HTR-8/SVneo (cell line): ENCODE measurements at regions not wholly inside any gene's neighbourhood (a gene's known extent, or its start where the extent isn't known, plus 50 kb on each side); places are given as distances from the start of the nearest gene placed in this dataset.
A peak's percentile ranks its signal among the peaks of the same experiment; 100 is the strongest.
"Not testable (repeated sequence)": the region's sequence is repeated elsewhere in the genome, so short reads cannot be mapped to it uniquely, and the experiment has no call there.

Experiments used
- DNase-seq: peaks from one replicate; pipeline ENCODE4 v3.0.0; 2011; ENCODE audit warnings: low spot score, mixed read lengths; ENCODE audit not compliant: insufficient read length
- FAIRE-seq: peaks from 2 replicates; lab custom pipeline; 2011; peaks lifted over from hg19 to GRCh38; lab: Jason Lieb, UNC

DNA sequence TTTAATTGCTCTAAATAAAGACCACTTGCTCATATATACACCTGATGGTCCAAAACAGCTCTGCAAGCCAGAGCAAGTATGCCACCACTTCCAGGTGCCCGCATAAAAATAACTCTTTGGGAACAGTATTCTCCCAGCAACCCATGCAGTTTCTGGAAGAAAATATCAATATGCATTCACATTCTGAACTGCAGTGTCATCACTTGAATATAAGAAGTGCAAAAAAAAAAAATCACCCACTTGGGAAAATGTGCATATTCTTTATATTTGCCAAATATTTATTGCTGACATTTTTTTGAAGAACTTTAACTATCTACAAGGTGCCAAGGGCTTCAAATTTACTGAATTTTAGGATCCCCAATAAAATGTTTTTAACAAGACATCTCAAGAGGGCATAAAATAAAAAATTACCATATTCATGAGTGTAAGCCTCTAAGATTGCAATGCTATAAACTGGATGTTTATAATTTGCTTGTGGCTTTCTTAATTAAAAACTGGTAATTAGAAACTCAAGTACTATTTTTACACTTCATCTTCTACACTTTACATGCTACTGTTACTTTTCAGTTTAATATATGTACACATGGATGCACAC, 360.6 kb upstream of the HNRNPA3 start:
- FAIRE-seq (no peak), DNase-seq (no peak)

DNA sequence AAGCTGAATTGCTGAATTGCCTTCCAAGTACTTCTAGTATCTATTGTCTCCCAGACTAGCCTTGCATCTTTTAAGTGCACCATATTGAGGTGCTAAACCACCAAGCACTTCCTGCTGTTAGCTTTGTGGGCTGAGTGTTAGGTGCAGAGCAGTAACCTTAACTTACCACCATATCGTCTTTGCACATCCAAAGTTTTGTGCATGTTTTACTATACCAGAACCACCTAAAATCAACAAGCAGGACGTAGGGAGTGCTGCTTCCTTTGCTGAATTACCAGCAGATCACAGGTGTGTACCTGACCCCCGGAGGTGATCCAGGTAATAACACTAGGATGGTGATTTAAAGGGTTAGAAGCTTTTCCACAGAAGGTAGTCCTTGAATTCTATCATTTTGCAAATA, 359.9 kb upstream of the HNRNPA3 start:
- DNase-seq: no peak
- peak; percentile 36 for FAIRE-seq

DNA sequence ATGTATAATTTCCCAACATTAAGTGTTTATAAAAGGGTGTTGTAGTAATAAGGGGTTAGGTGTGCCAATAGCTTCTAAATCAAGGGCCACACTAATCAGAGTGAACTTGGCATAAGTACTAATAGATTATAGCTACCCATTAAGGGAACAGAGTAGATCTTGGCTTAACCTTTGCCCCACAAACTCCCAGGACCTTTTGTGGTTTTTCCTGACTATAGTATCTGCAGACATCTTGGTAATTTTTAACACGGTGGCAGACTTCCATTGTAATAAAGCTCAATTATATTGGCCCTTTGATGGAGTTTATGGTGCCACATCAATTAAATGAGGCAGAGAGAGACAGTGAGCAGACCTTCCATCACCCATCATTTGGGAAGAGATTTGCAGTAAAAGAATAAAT, 358.5 kb upstream of the HNRNPA3 start:
- DNase-seq (no peak), FAIRE-seq (no peak)

DNA sequence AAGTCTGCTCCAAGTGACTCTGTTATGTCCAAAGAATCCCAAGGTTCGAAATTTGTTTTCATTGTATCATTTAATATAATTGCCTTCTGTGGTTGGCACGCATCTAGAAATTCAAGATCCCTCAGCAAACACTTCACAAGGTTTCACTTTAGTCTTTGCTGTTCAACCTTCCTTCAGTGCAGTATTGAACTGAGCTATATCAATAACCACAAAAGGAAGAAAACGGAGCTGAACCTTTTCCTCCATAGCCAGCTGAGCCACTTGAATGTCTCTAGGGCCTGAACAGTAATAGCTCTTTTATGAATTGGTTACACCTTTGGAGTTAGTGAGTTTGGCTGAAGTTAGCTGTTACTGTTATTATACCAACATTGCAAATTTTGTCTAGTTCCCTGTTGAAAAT, 357.7 kb upstream of the HNRNPA3 start:
- DNase-seq (no peak), FAIRE-seq (no peak)

DNA sequence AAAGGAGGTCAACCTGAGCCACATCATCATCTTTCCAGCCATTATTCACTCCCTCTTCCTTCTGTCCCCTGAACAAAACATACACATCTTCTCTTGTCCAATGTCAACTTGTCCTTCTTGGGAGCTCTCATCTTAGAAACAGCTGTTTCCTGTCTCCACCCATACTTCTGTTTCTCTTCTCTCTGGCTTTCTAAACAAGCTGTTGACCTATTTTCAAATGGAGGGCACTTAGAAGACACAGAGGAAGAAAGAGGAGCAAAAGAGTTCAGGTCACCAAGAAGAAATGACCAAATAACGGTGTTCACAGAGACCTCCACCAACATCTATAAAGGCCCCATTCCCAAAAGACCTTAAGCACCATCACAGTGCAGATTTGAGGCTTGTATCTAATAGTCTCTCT, 355.9 kb upstream of the HNRNPA3 start:
- FAIRE-seq (no peak), DNase-seq (no peak)

DNA sequence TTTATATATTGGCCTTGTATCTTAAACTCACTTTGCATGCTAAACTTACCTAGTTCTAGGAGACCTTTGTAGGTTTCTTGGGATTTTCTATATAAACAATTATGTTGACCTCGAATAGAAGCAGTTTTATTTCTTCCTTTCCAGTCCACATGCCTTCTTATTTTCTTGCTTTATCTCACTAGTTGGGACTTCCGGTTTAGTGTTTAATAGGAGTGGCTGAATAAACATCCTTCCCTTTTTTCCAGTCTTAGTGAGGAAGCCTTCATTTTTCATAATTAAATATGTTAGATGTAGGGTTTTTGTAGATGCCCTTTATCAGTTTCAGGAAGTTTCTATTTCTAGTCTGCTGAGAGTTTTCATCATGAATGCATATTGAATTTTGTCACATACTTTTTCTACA, 347.3 kb upstream of the HNRNPA3 start:
- no peak for DNase-seq
- FAIRE-seq: no peak

DNA sequence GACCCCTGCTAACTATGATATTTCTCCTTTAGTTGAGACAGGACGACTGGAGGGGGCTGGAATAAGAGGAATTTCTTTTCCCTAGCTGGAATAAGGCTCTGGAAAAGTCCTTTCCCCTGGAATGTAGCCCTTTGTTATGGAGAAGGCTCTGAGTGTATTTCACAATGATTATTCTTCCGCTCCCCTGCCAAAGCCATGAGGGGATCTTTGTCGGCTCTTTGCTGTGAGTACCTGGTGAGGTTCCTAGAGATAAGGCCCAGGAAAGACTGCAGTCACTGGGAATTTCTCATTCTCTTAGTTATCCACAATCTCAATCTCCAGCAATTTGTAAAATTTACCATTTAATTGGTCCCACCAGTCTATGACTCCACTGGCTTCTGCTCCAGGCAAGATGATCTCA, 340.2 kb upstream of the HNRNPA3 start:
- no peak for FAIRE-seq
- no peak for DNase-seq

DNA sequence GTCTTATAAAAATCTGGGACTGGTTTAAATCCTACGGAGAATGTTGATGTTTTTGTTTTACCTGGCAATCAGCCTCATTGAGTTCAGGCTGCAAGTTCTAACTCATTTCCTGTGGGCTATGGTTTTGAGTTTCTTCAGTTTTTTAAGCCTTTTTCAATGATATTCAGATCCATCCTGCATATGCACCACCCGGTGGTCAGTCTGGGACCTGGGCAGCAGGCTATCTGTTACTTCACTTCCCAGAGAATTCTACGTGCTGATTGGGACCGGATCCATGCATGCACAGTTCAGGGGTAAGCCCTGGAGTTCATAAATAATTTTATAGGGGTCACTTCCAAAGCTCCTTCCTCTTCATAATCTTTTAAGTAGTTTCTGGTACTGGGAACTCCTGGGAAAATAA, 339.2 kb upstream of the HNRNPA3 start:
- no peak for DNase-seq
- no peak for FAIRE-seq

DNA sequence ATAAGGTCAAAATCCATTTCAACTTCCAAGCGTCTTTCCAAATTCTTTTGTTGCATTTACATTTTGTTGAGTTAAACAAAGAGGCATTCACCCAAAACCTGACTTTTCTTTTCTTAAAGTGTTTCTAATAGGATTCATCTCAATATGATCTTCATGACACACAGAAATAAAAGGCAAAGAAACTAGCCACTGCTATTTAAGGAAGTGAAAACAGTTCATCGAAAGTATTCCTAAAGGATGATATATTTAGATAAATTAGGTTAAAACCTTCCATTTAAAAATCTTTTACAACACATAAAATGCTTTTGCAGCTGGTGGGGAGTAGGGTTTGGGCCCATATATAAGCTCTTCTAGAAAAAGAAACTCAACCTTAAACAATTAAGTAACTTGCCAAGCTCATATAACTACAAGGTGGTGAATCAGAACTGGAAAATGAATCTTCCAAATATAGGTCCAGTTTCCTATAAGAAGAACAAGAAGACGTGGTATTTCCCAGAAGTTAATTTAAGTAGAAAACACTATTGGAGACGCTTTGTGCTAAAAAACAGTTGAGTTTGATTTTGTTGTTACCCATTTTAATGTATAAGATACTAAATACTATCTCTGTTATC, 336.0 kb upstream of the HNRNPA3 start:
- DNase-seq: no peak
- no peak for FAIRE-seq

DNA sequence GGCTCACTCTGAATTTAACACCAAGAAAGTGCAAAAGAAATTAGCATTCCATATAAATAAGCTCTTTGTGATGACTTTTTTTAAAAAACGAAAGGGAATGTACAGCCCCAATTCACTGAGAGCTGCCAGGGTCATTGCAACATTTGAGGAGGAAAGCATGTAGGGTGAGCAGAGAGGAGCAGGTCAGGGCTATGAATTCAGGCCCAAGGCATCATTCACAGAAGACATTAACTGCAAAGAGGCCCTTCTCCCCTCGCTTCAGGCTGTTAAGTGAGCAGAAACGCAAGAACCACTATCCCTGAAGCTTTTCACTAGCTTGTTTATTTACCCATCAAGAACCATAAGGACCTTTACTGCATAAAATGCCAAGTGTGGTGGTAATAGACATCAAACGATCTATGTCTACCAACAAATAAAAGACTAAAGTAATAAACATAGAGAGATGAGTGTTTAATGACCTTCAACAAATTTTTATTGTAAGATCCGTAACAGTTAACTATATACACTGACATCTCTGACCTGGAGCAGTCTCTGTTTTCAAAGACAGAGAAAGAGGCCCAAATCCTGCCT, 333.1 kb upstream of the HNRNPA3 start:
- no peak for DNase-seq
- no peak for FAIRE-seq

DNA sequence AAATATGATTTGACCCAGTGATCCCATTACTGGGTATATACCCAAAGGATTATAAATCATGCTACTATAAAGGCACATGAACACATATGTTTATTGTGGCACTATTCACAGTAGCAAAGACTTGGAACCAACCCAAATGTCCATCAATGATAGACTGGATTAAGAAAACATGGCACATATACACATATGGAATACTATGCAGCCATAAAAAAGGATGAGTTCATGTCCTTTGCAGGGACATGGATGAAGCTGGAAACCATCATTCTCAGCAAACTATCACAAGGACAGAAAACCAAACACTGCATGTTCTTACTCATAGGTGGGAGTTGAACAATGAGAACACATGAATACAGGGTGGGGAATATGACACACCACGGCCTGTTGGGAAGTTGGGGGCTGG, 330.5 kb upstream of the HNRNPA3 start:
- not testable (repeated sequence) for DNase-seq, FAIRE-seq

DNA sequence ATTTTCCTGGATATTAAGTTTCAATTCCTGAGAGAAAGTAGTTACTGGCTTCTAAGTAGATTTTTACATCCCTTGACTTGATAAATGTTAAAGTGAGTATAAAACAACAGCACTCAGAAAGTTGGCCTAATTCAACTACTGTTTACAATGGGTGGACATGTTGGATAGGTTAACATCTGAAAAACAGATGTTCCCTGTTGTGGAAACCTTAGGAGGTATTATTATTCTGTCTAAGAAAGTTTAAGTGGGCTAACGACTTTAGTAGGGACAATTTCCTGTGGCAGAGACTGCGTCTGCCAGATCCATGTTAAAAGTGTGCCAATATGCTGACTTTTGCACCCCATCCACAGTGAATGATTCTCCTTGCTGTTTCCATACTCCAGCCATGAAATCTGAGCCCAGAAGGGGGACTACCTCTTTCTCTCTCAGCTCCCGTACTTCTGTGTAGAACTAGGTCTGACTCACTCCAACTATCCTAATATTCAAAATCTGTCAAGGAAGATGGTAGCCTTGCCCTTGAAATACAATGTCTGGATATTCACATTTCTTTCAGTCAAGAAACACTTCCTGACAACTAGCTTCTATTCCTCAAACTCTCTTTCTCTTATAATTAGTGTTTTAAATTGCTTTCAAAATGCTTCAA, 327.5 kb upstream of the HNRNPA3 start:
- FAIRE-seq (no peak), DNase-seq (no peak)

DNA sequence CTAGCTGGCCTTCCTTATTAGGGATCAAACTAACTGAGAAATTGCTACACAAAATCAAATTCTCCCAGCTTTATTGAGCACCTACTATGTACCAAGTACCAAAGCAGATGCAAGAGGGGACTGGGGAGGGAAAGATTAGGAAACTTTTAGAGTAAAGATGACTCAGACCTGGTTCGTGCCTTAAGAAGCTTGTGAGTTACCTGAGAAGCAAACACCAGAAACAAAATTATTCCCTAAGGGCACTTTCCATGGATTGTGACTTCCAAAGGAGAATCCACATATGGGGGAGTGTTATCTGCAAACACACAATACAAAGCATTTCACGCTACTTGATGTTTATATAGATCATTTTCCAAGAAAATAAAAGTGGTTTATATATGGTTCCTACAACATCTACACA, 326.9 kb upstream of the HNRNPA3 start:
- FAIRE-seq: no peak
- DNase-seq: no peak

DNA sequence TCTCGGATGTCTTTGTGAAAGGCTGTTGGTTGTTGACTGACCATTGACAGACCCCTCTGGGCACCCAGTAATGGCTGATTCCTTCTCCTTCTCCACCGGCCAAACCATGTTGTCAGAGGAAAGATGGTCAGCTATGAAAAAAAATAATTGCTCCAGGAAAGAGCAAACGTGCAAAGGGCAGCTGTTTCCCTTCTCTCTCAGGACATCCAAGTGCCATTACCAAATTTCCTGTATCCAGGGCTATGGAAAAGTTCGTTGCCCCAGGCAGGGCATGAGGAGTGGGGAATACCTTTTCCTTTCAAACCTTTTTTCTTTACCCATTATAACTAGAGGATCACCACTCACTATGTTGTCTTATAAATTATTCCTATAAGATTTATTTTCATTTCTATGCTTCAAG, 321.5 kb upstream of the HNRNPA3 start:
- no peak for FAIRE-seq
- no peak for DNase-seq

DNA sequence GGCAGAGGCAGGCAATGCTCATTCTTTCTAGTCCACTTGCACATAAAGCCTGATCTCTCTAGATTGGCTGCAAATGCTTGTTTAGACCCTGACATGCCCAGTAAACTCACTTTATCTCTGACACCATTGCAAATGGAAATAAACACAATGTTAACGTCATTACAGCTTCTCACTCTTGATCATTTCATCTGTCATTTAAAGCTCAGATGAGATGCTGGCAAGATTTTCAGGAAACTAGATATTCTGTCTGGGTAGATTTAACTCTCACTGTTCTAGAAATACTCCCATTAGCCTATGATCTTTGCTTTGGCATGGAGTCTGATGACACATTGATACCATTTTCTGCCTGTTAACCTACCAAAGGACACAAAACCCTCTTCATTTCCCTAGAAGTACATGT, 320.7 kb upstream of the HNRNPA3 start:
- DNase-seq: no peak
- FAIRE-seq: no peak

DNA sequence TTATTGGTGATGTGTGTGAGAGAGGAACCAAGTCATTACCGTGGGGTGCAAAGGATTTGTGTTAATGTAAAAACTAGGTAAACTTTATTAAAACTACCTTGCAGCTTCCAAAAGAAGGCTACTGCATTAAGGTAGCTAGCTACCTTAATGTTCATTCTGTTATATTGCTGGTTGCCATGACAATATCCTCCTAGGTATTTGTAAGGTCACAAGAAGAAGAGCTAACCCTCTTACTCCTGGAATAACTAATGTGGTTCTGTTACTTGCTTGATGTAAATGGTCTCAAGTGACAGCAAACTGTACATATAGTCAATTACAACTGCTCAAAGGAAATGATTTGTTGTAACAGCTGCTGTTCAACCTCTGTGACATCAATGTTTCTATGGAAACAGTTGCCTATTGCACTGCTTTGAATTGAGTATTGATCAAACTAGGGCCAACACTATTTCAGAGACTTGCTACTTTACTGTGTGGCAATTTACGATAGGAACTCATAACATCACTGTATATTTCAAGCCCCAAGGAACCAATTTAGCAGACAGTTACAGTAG, 319.8 kb upstream of the HNRNPA3 start:
- FAIRE-seq (no peak), DNase-seq (no peak)

DNA sequence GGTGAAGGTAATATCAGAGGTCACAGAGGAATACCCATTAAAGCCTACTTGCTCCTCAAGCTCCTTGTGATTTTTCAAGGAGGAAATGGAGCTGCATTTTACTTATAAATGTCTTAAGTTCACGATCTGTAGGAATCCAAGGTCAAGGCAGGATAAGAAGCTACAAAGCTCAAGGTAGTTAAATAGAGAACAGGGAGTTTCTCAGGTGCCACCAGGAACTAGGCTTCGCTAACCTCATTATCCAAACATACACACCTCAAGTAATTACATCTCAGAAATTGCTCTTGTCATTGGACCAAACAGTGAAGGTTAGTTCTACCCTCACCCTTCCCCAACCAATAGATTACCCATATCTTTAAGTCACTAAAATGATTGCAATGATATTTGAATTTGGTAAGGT, 317.4 kb upstream of the HNRNPA3 start:
- FAIRE-seq: no peak
- no peak for DNase-seq

DNA sequence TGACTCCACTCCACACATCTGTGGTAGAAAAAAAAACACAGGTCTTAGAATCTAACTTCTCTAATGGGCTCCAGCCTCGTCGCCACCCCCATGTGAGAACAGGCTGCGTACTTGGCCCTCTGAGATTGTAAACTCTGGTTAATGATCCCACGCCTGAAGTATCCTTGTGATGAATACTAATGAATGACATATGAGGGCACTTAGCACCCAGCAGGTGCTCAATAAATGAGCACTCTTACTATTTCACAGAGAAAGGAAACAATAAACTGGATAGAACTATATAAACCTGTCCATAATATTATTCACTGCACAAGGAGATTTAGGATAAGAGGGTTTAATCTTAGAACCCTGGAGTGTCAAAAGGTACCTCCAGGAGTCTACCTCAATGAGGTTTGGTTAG, 310.1 kb upstream of the HNRNPA3 start:
- DNase-seq (no peak), FAIRE-seq (no peak)

DNA sequence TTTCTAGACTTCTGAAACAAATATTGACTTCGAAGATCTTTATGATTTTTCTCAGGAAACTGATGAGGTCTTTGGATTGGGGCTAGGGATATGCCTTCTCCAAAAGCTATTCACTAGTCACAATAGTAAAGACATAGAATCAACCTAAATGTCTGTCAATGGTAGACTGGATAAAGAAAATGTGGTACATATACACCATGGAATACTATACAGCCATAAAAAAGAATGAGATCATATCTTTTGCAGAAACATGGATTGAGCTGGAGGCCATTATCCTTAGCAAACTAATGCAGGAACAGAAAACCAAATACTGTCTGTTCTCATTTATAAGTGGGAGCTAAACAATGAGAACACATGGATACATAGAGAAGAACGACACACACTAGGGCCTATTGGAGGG, 308.5 kb upstream of the HNRNPA3 start:
- not testable (repeated sequence) for FAIRE-seq, DNase-seq

DNA sequence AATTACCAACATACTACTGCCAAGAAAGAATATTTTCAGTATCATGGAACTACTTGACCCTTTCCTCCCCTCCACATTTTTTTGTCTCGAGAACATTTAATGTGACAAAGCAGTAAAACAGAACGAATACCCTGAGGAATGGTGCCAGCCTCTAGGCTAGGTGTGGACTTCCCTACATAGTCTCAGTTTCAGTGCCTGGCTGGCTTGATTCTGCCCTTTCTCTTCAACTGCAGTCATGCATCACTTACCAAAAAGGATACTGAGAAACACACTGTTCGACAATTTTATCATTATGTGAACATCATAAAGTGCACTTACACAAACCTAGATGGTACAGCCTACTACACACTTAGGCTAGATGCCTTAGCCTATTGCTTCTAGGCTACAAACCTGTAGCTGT, 305.3 kb upstream of the HNRNPA3 start:
- no peak for FAIRE-seq

DNA sequence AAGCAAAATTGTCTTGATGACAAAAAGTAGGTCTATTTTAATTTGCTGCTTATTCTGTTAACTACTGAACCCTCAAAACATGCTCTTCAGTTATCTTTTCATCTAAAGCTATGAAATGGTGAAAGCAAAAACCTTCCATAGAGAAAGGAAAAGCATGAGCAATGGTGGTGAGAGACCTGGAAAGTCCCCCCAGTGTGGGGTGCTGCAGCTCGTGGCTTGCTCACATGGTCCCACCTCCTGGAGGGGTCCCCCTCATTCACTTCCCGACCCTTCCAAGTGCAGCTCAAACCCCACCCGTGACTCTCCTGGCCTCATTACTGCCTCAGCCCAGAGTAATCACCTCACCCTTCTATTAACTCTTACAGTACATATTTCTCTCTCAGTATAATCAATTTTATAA, 301.8 kb upstream of the HNRNPA3 start:
- DNase-seq: no peak
- FAIRE-seq: no peak

More for the DNA sequence above, 305.3 kb upstream of the HNRNPA3 start:
- no peak for DNase-seq
